ENCODE measurements at regions not wholly inside any gene's neighbourhood (a gene's known extent, or its start where the extent isn't known, plus 50 kb on each side); places are given as distances from the start of the nearest gene placed in this dataset.
A peak's percentile ranks its signal among the peaks of the same experiment; 100 is the strongest.
"Not testable (repeated sequence)": the region's sequence is repeated elsewhere in the genome, so short reads cannot be mapped to it uniquely, and the experiment has no call there.

- Histone ChIP-seq H3K27me3 (ENCODE audit: insufficient read depth, low read length) (no peaks in the 10 kb centered on the region), H2AFZ (ENCODE audit: insufficient read depth, low read length, poor library complexity) (no peak overlapping the region), H3K4me1 (ENCODE audit: control insufficient read depth in 1 of 2, insufficient read depth in 2 of 2, low read length in 2 of 2) (peaks cover 4% of the 10 kb centered on the region in 2 experiments), H3K4ac (ENCODE audit: low read depth, low read length) (no peak overlapping the region), H4K12ac (ENCODE audit: low read depth, low read length) (no peak overlapping the region), H3K18ac (ENCODE audit: low read length) (no peak overlapping the region), H3K9me3 (ENCODE audit: insufficient read depth, low read depth, low read length) (peaks cover 3% of the 10 kb centered on the region), H3K79me2 (ENCODE audit: control insufficient read depth, insufficient read depth, low read length, poor library complexity) (no peaks in the 10 kb centered on the region), H2BK12ac (ENCODE audit: low read length) (no peak overlapping the region), H3K79me1 (ENCODE audit: low read length) (no peaks in the 10 kb centered on the region), H2BK5ac (ENCODE audit: low read depth, low read length, poor library complexity) (no peak overlapping the region), H4K8ac (ENCODE audit: low read depth, low read length) (no peak overlapping the region), H3K4me2 (ENCODE audit: low read length) (no peak overlapping the region), H3K14ac (ENCODE audit: low read length) (no peak overlapping the region), H4K91ac (ENCODE audit: low read depth, low read length) (no peak overlapping the region), H3K9ac (ENCODE audit: low read length) (no peak overlapping the region), H2BK120ac (ENCODE audit: insufficient read depth, low read length, poor library complexity) (no peak overlapping the region), H3K4me3 (ENCODE audit: low read depth, low read length) (no peak overlapping the region), H3K36me3 (ENCODE audit: control insufficient read depth in 1 of 2, insufficient read depth in 2 of 2, low read length in 2 of 2) (no peaks in the 10 kb centered on the region), H2AK5ac (ENCODE audit: low read length) (no peak overlapping the region), H3K27ac (ENCODE audit: low read depth, low read length) (no peak overlapping the region), H3K23ac (ENCODE audit: low read length) (no peak overlapping the region)
- no CpG with 5 or more reads among the region's 2 CpGs for WGBS (ENCODE audit: extremely low coverage, insufficient coverage, insufficient read length)
- no peak for DNase-seq
Measured at GRCh38 chr2:172311921-172312345, 115.5 kb upstream of the ITGA6 start.

GRCh38 chr2:172313715-172314341 is 113.6 kb upstream of the ITGA6 start:
- no peaks in the 10 kb centered on the region for H3K79me2 ChIP-seq (ENCODE audit: control insufficient read depth, insufficient read depth, low read length, poor library complexity)
- H4K12ac ChIP-seq (ENCODE audit: low read depth, low read length): no peak overlapping the region
- H3K23ac ChIP-seq (ENCODE audit: low read length): no peak overlapping the region
- peaks cover 3% of the 10 kb centered on the region for H3K9me3 ChIP-seq (ENCODE audit: insufficient read depth, low read depth, low read length)
- H3K79me1 ChIP-seq (ENCODE audit: low read length): no peaks in the 10 kb centered on the region
- H3K27me3 ChIP-seq (ENCODE audit: insufficient read depth, low read length): no peaks in the 10 kb centered on the region
- no peak overlapping the region for H3K18ac ChIP-seq (ENCODE audit: low read length)
- H2AFZ ChIP-seq (ENCODE audit: insufficient read depth, low read length, poor library complexity): no peak overlapping the region
- no peaks in the 10 kb centered on the region for H3K4me1 ChIP-seq (ENCODE audit: control insufficient read depth in 1 of 2, insufficient read depth in 2 of 2, low read length in 2 of 2)
- no CpG with 5 or more reads among the region's 8 CpGs for WGBS (ENCODE audit: extremely low coverage, insufficient coverage, insufficient read length)
- H3K36me3 ChIP-seq (ENCODE audit: control insufficient read depth in 1 of 2, insufficient read depth in 2 of 2, low read length in 2 of 2): no peaks in the 10 kb centered on the region
- H3K9ac ChIP-seq (ENCODE audit: low read length): no peak overlapping the region
- no peak overlapping the region for H3K14ac ChIP-seq (ENCODE audit: low read length)
- no peak overlapping the region for H2BK120ac ChIP-seq (ENCODE audit: insufficient read depth, low read length, poor library complexity)
- H4K91ac ChIP-seq (ENCODE audit: low read depth, low read length): no peak overlapping the region
- no peak overlapping the region for H2AK5ac ChIP-seq (ENCODE audit: low read length)
- no peak overlapping the region for H3K4me2 ChIP-seq (ENCODE audit: low read length)
- no peak overlapping the region for H2BK5ac ChIP-seq (ENCODE audit: low read depth, low read length, poor library complexity)
- no peak overlapping the region for H2BK12ac ChIP-seq (ENCODE audit: low read length)
- DNase-seq: peak in 1 of 2 donors; percentile 42
- no peak overlapping the region for H4K8ac ChIP-seq (ENCODE audit: low read depth, low read length)
- no peak overlapping the region for H3K4ac ChIP-seq (ENCODE audit: low read depth, low read length)
- no peak overlapping the region for H3K27ac ChIP-seq (ENCODE audit: low read depth, low read length)
- no peak overlapping the region for H3K4me3 ChIP-seq (ENCODE audit: low read depth, low read length)

- H3K14ac ChIP-seq (ENCODE audit: low read length); H3K9ac ChIP-seq (ENCODE audit: low read length); H3K4me1 ChIP-seq (ENCODE audit: control insufficient read depth in 1 of 2, insufficient read depth in 2 of 2, low read length in 2 of 2); H2BK120ac ChIP-seq (ENCODE audit: insufficient read depth, low read length, poor library complexity); H2BK5ac ChIP-seq (ENCODE audit: low read depth, low read length, poor library complexity); DNase-seq; H3K36me3 ChIP-seq (ENCODE audit: control insufficient read depth in 1 of 2, insufficient read depth in 2 of 2, low read length in 2 of 2); H3K27ac ChIP-seq (ENCODE audit: low read depth, low read length); H3K79me2 ChIP-seq (ENCODE audit: control insufficient read depth, insufficient read depth, low read length, poor library complexity); H3K9me3 ChIP-seq (ENCODE audit: insufficient read depth, low read depth, low read length); H3K4me3 ChIP-seq (ENCODE audit: low read depth, low read length); H2AK5ac ChIP-seq (ENCODE audit: low read length); H2AFZ ChIP-seq (ENCODE audit: insufficient read depth, low read length, poor library complexity); H3K4ac ChIP-seq (ENCODE audit: low read depth, low read length); H4K12ac ChIP-seq (ENCODE audit: low read depth, low read length); H4K91ac ChIP-seq (ENCODE audit: low read depth, low read length); H3K23ac ChIP-seq (ENCODE audit: low read length); H3K4me2 ChIP-seq (ENCODE audit: low read length); H4K8ac ChIP-seq (ENCODE audit: low read depth, low read length); H3K79me1 ChIP-seq (ENCODE audit: low read length); H2BK12ac ChIP-seq (ENCODE audit: low read length); H3K18ac ChIP-seq (ENCODE audit: low read length); H3K27me3 ChIP-seq (ENCODE audit: insufficient read depth, low read length): not testable (repeated sequence)
- WGBS (ENCODE audit: extremely low coverage, insufficient coverage, insufficient read length): no CpG with 5 or more reads among the region's 21 CpGs
Measured at GRCh38 chr2:172315070-172315469, 112.3 kb upstream of the ITGA6 start.

- H3K9me3 ChIP-seq (ENCODE audit: insufficient read depth, low read depth, low read length): no peaks in the 10 kb centered on the region
- no peak overlapping the region for H4K91ac ChIP-seq (ENCODE audit: low read depth, low read length)
- no peak overlapping the region for H3K18ac ChIP-seq (ENCODE audit: low read length)
- H3K23ac ChIP-seq (ENCODE audit: low read length): no peak overlapping the region
- WGBS (ENCODE audit: extremely low coverage, insufficient coverage, insufficient read length): no CpG with 5 or more reads among the region's 3 CpGs
- no peak overlapping the region for H4K12ac ChIP-seq (ENCODE audit: low read depth, low read length)
- no peak overlapping the region for H2BK12ac ChIP-seq (ENCODE audit: low read length)
- no peaks in the 10 kb centered on the region for H3K36me3 ChIP-seq (ENCODE audit: control insufficient read depth in 1 of 2, insufficient read depth in 2 of 2, low read length in 2 of 2)
- no peaks in the 10 kb centered on the region for H3K27me3 ChIP-seq (ENCODE audit: insufficient read depth, low read length)
- no peak overlapping the region for H3K27ac ChIP-seq (ENCODE audit: low read depth, low read length)
- DNase-seq: no peak
- H3K4me1 ChIP-seq (ENCODE audit: control insufficient read depth in 1 of 2, insufficient read depth in 2 of 2, low read length in 2 of 2): no peaks in the 10 kb centered on the region
- no peak overlapping the region for H3K4me2 ChIP-seq (ENCODE audit: low read length)
- H2AK5ac ChIP-seq (ENCODE audit: low read length): no peak overlapping the region
- no peak overlapping the region for H4K8ac ChIP-seq (ENCODE audit: low read depth, low read length)
- H2BK120ac ChIP-seq (ENCODE audit: insufficient read depth, low read length, poor library complexity): no peak overlapping the region
- H3K4me3 ChIP-seq (ENCODE audit: low read depth, low read length): no peak overlapping the region
- H3K4ac ChIP-seq (ENCODE audit: low read depth, low read length): no peak overlapping the region
- H3K9ac ChIP-seq (ENCODE audit: low read length): no peak overlapping the region
- no peak overlapping the region for H2BK5ac ChIP-seq (ENCODE audit: low read depth, low read length, poor library complexity)
- no peak overlapping the region for H2AFZ ChIP-seq (ENCODE audit: insufficient read depth, low read length, poor library complexity)
- no peaks in the 10 kb centered on the region for H3K79me2 ChIP-seq (ENCODE audit: control insufficient read depth, insufficient read depth, low read length, poor library complexity)
- no peaks in the 10 kb centered on the region for H3K79me1 ChIP-seq (ENCODE audit: low read length)
- H3K14ac ChIP-seq (ENCODE audit: low read length): no peak overlapping the region
Measured at GRCh38 chr2:172322049-172322448, 105.3 kb upstream of the ITGA6 start.
